GM12865 (cell line): ENCODE measurements at regions not wholly inside any gene's neighbourhood (a gene's known extent, or its start where the extent isn't known, plus 50 kb on each side); places are given as distances from the start of the nearest gene placed in this dataset.

Experiments
- DNase-seq: peaks from one replicate; pipeline ENCODE4 v3.0.0; 2010; ENCODE audit warnings: low read depth
- H3K4me3 ChIP-seq: 2 replicates; pipeline ENCODE4 v1.5.1; 2011; ENCODE audit warnings: mild to moderate bottlenecking, low read depth, low read length, control low read depth
- TF ChIP-seq, protein P1 (sequence below): IDR thresholded peaks from 2 replicates; pipeline ENCODE4 v1.5.1; 2011; ENCODE audit warnings: low read length, control low read depth, low read depth, inconsistent platforms; ENCODE audit not compliant: insufficient read depth; ENCODE audit errors: missing control alignments

DNA sequence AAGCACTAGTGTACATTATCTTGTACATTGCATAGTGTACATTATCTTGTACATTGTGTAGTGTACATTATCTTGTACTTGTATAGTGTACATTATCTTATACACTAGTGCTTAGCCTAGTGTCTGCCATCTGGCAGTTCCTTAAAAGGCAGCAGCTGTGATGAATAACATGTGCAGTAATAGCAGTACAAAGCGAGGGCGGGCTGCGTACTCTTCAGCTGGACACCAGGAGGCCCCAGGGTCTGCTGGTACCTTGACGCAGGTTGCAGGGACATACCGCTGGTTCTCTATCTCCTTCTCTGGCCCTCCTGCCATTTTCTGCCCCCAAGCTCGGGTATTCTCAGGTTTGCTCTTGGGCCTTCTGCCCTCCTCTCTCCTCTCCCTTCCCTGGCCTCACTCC, 149.6 kb downstream of the SEC16B start:
- no peak for DNase-seq
- no peak overlapping the region for H3K4me3 ChIP-seq
- TF ChIP-seq, protein P1, sequence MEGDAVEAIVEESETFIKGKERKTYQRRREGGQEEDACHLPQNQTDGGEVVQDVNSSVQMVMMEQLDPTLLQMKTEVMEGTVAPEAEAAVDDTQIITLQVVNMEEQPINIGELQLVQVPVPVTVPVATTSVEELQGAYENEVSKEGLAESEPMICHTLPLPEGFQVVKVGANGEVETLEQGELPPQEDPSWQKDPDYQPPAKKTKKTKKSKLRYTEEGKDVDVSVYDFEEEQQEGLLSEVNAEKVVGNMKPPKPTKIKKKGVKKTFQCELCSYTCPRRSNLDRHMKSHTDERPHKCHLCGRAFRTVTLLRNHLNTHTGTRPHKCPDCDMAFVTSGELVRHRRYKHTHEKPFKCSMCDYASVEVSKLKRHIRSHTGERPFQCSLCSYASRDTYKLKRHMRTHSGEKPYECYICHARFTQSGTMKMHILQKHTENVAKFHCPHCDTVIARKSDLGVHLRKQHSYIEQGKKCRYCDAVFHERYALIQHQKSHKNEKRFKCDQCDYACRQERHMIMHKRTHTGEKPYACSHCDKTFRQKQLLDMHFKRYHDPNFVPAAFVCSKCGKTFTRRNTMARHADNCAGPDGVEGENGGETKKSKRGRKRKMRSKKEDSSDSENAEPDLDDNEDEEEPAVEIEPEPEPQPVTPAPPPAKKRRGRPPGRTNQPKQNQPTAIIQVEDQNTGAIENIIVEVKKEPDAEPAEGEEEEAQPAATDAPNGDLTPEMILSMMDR = no peak

DNA sequence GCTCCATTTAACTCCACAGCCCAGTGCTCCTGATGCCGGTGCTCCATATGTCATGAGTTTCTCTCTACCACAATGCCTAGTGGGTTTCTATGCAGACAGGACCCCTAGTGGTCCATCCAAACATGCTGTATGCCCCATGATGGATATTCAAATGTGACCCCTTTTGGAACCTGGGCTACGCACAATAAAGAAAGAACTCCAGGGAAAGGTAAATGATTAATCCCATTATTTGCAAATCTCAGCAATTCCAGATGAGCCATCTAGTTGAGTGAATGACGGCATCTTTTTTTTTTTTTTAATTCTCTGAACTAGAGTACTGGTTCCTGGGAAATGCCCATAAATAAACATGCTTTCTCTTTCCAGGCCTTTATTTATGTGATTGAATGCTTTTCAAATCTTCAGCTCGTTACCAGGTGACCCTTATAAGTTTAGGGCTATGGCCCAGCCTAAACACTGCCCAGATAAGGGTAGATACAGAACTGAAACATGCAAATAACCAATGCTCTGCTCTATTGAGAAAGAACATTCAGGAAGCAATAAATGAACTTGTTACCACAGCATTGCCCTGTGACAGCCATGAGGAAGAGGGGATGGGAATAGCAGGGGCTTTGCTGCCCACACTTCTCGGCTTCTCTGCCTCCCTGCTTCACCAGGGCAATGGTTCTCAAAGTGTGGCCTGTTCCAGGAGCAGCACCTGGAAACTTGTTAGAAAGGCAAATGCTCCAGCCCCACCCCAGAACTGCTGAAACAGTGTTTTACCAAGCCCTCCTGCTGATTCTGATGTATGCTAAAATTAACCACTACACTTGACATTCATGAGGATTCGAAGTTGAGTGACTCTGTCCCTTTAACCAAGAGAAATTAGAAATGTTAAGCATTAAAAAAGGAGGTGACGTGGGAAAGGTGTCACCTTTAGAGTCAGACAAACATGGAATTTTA, 151.7 kb downstream of the SEC16B start:
- TF ChIP-seq, protein P1 = no peak
- peak; percentile 68 for DNase-seq

DNA sequence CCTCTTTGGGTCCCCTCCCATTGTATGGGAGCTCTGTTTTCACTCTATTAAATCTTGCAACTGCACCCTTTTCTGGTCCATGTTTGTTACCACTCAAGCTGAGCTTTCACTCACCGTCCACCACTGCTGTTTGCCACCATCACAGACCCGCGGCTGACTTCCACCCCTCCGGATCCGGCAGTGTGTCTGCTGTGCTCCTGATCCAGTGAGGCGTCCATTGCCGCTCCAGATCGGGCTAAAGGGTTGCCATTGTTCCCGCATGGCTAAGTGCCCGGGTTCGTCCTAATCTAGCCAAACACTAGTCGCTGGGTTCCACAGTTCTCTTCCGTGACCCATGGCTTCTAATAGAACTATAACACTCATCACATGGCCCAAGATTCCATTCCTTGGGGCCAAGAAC, 157.2 kb downstream of the SEC16B start:
- H3K4me3 ChIP-seq = no peak overlapping the region
- TF ChIP-seq, protein P1 = no peak

More for the DNA sequence above, 151.7 kb downstream of the SEC16B start:
- H3K4me3 ChIP-seq = no peak overlapping the region

DNA sequence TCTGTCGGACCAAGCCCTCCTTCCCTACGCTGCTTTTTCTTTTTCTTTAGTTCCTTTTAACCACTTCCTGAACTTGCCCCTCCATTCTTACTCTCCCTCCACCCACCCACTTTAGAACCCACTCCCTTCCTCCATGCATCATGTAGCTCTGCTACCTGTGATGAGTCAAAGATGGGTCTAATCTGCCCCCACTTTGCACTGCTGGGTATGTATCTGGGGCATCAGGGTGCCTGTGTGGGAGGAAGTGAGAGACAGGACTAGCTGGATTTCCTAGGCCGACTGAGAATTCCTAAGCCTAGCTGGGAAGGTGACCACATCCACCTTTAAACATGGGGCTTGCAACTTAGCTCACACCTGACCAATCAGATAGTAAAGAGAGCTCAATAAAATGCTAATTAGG, 157.7 kb downstream of the SEC16B start:
- DNase-seq = no peak
- TF ChIP-seq, protein P1 = no peak
- no peak overlapping the region for H3K4me3 ChIP-seq

More for the DNA sequence above, 157.2 kb downstream of the SEC16B start:
- no peak for DNase-seq

DNA sequence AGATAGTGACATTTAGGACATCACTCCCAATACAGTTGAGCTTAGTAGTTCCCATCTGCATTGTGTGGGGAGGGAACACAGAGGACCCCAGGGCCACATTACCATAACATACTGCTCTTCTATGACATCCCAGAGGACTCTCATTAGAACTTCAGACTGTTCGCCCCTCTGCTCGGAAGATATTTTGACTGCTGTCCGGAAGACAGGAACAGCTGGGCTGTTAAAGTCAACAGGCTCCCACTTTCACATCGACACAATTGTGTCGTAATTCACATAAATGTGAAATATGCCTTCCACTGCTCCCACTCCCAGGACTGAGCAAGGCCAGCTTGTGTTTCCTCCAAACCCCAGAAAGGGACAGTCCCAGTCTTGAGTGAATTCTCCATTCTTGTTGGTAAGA, 158.4 kb downstream of the SEC16B start:
- TF ChIP-seq, protein P1 = no peak
- H3K4me3 ChIP-seq = no peak overlapping the region
- no peak for DNase-seq

DNA sequence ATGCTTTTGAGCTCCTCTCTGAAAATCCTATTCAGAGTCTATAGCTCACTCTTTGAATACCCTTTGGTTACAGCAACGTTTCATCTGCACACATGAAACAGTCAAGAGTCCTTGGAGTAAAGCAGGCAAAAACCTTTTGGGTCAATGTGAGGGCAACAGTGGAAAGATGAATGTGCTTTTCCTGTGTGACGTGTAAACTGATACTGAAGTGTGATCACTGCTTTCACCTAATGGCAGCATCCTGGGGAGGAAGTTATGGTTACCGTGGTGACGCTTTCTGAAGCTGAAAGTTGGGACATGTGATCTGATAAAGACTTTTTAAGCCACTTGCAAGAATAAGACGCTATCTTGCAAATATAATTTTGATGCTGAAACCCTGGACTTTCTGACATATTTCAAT, 160.0 kb downstream of the SEC16B start:
- H3K4me3 ChIP-seq = no peak overlapping the region
- TF ChIP-seq, protein P1 = no peak
- peak; percentile 77 for DNase-seq
